ENCODE measurements at regions not wholly inside any gene's neighbourhood (a gene's known extent, or its start where the extent isn't known, plus 50 kb on each side); places are given as distances from the start of the nearest gene placed in this dataset.

DNA sequence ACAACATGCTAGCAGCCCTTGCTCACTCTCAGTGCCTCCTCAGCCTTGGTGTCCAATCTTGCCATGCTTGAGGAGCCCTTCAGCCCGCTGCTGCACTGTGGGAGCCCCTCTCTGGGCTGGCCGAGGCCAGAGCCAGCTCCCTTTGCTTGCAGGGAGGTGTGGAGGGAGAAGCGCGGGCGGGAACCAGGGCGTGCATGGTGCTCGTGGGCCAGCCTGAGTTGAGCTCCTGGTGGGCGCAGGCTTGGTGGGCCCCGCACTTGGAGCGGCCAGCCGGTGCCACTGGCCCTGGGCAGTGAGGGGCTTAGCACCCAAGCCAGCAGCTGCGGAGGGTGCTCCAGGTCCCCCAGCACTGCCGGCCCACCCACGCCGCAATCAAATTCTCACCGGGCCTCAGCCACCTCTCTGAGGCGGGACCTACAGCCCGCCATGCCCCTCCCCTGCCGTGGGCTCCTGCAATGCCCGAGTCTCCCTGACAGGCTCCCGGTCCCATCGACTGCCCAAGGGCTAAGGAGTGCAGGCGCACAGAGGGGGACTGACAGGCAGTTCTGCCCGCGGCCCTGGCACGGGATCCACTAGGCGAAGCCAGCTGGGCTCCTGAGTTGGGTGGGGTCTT is 333.5 kb downstream of the KCNN2 start:
- Histone ChIP-seq H2AFZ (no peak overlapping the region), H4K20me1 (ENCODE audit: insufficient read depth) (no peaks in the 10 kb centered on the region), H3K9me3 (ENCODE audit: low read depth) (no peaks in the 10 kb centered on the region), H3K9me2 (ENCODE audit: insufficient read depth) (no peaks in the 10 kb centered on the region), H3K4me1 (ENCODE audit: insufficient read depth) (no peaks in the 10 kb centered on the region), H3K9ac (no peak overlapping the region), H3F3A (ENCODE audit: insufficient read depth) (no peaks in the 10 kb centered on the region), H3K79me2 (ENCODE audit: insufficient read depth) (no peaks in the 10 kb centered on the region), H3K36me3 (ENCODE audit: low read depth) (no peaks in the 10 kb centered on the region), H3K4me2 (ENCODE audit: unreplicated experiment) (no peak overlapping the region), H3K27me3 (replicated peaks; ENCODE audit: insufficient read depth) (no peaks in the 10 kb centered on the region), H3K27ac (no peak overlapping the region), H3K4me3 (no peak overlapping the region)
- in situ Hi-C loops (cut with MboI): no loop called here
- no peak for DNase-seq
- WGBS, 2 experiments (ENCODE audit: low coverage in 1 of 2, low lambda C conversion rate in 2 of 2, missing lambda C conversion rate in 2 of 2): 60 to 63% methylated on average over 27 of the region's 27 CpGs
- TF ChIP-seq EZH2 (IDR thresholded peaks at IDR 0.05; ENCODE audit: insufficient read depth, poor library complexity, severe bottlenecking) (no peak), EZH2phosphoT487 (IDR thresholded peaks at IDR 0.05; ENCODE audit: insufficient read depth, low read depth) (no peak)

DNA sequence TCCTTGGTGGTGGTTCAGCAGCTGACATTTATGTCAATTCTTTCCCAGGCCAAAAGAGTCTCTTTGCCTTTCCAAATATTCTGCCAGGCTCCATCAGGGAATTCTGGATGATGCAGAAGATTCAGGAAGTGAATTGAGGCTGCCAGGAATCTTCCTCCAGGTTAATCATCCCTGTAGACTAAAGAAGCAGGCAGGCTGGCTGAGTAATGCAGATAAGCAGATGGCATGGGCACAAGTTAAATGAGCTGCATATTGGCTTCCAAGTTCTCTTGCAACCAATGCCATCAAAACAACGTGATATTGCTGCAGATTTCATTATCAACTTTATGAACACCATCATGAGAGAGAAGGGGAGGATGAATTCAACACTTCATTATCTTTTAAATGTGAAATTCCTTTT is 324.5 kb downstream of the KCNN2 start:
- Histone ChIP-seq H3K4me1 (ENCODE audit: insufficient read depth) (no peaks in the 10 kb centered on the region), H3K36me3 (ENCODE audit: low read depth) (no peaks in the 10 kb centered on the region), H4K20me1 (ENCODE audit: insufficient read depth) (no peaks in the 10 kb centered on the region), H3K27me3 (replicated peaks; ENCODE audit: insufficient read depth) (no peaks in the 10 kb centered on the region), H2AFZ (no peak overlapping the region), H3K9me2 (ENCODE audit: insufficient read depth) (no peaks in the 10 kb centered on the region), H3K79me2 (ENCODE audit: insufficient read depth) (no peaks in the 10 kb centered on the region), H3K4me3 (no peak overlapping the region), H3F3A (ENCODE audit: insufficient read depth) (no peaks in the 10 kb centered on the region), H3K9me3 (ENCODE audit: low read depth) (no peaks in the 10 kb centered on the region), H3K9ac (no peak overlapping the region), H3K4me2 (ENCODE audit: unreplicated experiment) (no peak overlapping the region), H3K27ac (no peak overlapping the region)
- in situ Hi-C loops (cut with MboI): no loop called here
- no peak for TF ChIP-seq EZH2phosphoT487 (IDR thresholded peaks at IDR 0.05; ENCODE audit: insufficient read depth, low read depth)
- DNase-seq: no peak
- 3 to 4% methylated on average over 1 of the region's 1 CpG for WGBS, 2 experiments (ENCODE audit: low coverage in 1 of 2, low lambda C conversion rate in 2 of 2, missing lambda C conversion rate in 2 of 2)

GRCh38 chr5:114678778-114679177 is 316.9 kb downstream of the KCNN2 start:
- 3 to 4% methylated on average over 1 of the region's 1 CpG for WGBS, 2 experiments (ENCODE audit: low coverage in 1 of 2, low lambda C conversion rate in 2 of 2, missing lambda C conversion rate in 2 of 2)
- H3K4me3 ChIP-seq: no peak overlapping the region

GRCh38 chr5:114665551-114665950 is 303.7 kb downstream of the KCNN2 start:
- Histone ChIP-seq H3K36me3 (ENCODE audit: low read depth) (no peaks in the 10 kb centered on the region), H3K4me2 (ENCODE audit: unreplicated experiment) (no peak overlapping the region), H4K20me1 (ENCODE audit: insufficient read depth) (no peaks in the 10 kb centered on the region), H3K4me1 (ENCODE audit: insufficient read depth) (no peaks in the 10 kb centered on the region), H3K9me2 (ENCODE audit: insufficient read depth) (no peaks in the 10 kb centered on the region), H3K9me3 (ENCODE audit: low read depth) (no peaks in the 10 kb centered on the region), H3K27ac (no peak overlapping the region), H3F3A (ENCODE audit: insufficient read depth) (no peaks in the 10 kb centered on the region), H3K27me3 (replicated peaks; ENCODE audit: insufficient read depth) (no peaks in the 10 kb centered on the region), H3K79me2 (ENCODE audit: insufficient read depth) (no peaks in the 10 kb centered on the region), H3K4me3 (no peak overlapping the region), H2AFZ (no peak overlapping the region), H3K9ac (no peak overlapping the region)
- no peak for TF ChIP-seq EZH2phosphoT487 (IDR thresholded peaks at IDR 0.05; ENCODE audit: insufficient read depth, low read depth)
- in situ Hi-C loops (cut with MboI): no loop called here
- DNase-seq: no peak
- 11 to 14% methylated on average over 2 of the region's 2 CpGs for WGBS, 2 experiments (ENCODE audit: low coverage in 1 of 2, low lambda C conversion rate in 2 of 2, missing lambda C conversion rate in 2 of 2)

More at GRCh38 chr5:114678778-114679177, 316.9 kb downstream of the KCNN2 start:
- DNase-seq: no peak
- no peaks in the 10 kb centered on the region for H3K36me3 ChIP-seq (ENCODE audit: low read depth)
- TF ChIP-seq EZH2 (IDR thresholded peaks at IDR 0.05; ENCODE audit: insufficient read depth, poor library complexity, severe bottlenecking) (no peak), EZH2phosphoT487 (IDR thresholded peaks at IDR 0.05; ENCODE audit: insufficient read depth, low read depth) (no peak)
- no peaks in the 10 kb centered on the region for H3K9me3 ChIP-seq (ENCODE audit: low read depth)
- no peak overlapping the region for H3K9ac ChIP-seq
- H3K4me2 ChIP-seq (ENCODE audit: unreplicated experiment): no peak overlapping the region
- H3K4me1 ChIP-seq (ENCODE audit: insufficient read depth): no peaks in the 10 kb centered on the region
- H3K27me3 ChIP-seq (replicated peaks; ENCODE audit: insufficient read depth): no peaks in the 10 kb centered on the region
- no peaks in the 10 kb centered on the region for H3F3A ChIP-seq (ENCODE audit: insufficient read depth)
- no peak overlapping the region for H2AFZ ChIP-seq
- no peaks in the 10 kb centered on the region for H4K20me1 ChIP-seq (ENCODE audit: insufficient read depth)
- in situ Hi-C loops (cut with MboI): no loop called here
- no peak overlapping the region for H3K27ac ChIP-seq
- H3K9me2 ChIP-seq (ENCODE audit: insufficient read depth): no peaks in the 10 kb centered on the region
- H3K79me2 ChIP-seq (ENCODE audit: insufficient read depth): no peaks in the 10 kb centered on the region

DNA sequence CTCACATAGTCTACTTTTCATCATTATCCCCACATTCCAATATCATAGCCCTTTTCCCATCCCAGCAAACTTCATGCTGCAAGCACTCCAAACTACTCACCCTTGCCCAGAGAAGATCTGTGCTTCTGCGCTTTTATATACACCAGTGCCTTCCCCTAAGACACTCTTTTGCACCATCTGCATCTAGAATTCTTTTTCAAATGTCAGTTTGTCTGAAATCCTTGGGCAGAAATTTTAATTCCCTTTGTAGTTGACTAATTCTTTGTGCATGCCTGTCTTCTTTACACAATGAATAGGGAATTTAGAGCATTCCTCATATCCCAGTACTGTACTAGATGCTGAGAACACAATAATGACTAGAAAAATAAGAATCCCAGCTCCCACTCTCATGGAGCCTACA is 298.9 kb downstream of the KCNN2 start:
- WGBS, 2 experiments (ENCODE audit: low coverage in 1 of 2, low lambda C conversion rate in 2 of 2, missing lambda C conversion rate in 2 of 2): 31 to 33% methylated on average over 1 of the region's 1 CpG
- Histone ChIP-seq H3K4me2 (ENCODE audit: unreplicated experiment) (no peak overlapping the region), H3K36me3 (ENCODE audit: low read depth) (no peaks in the 10 kb centered on the region), H3K4me1 (ENCODE audit: insufficient read depth) (no peaks in the 10 kb centered on the region), H3F3A (ENCODE audit: insufficient read depth) (no peaks in the 10 kb centered on the region), H3K27me3 (replicated peaks; ENCODE audit: insufficient read depth) (no peaks in the 10 kb centered on the region), H3K9me2 (ENCODE audit: insufficient read depth) (no peaks in the 10 kb centered on the region), H3K9me3 (ENCODE audit: low read depth) (no peaks in the 10 kb centered on the region), H3K4me3 (no peak overlapping the region), H2AFZ (no peak overlapping the region), H3K79me2 (ENCODE audit: insufficient read depth) (no peaks in the 10 kb centered on the region), H3K27ac (no peak overlapping the region), H3K9ac (no peak overlapping the region), H4K20me1 (ENCODE audit: insufficient read depth) (no peaks in the 10 kb centered on the region)
- TF ChIP-seq EZH2phosphoT487 (IDR thresholded peaks at IDR 0.05; ENCODE audit: insufficient read depth, low read depth) (no peak), EZH2 (IDR thresholded peaks at IDR 0.05; ENCODE audit: insufficient read depth, poor library complexity, severe bottlenecking) (no peak)
- no peak for DNase-seq
- in situ Hi-C loops (cut with MboI): no loop called here

All from GM23248 (cell line).